HEK293 (cell line): ENCODE measurements at regions not wholly inside any gene's neighbourhood (a gene's known extent, or its start where the extent isn't known, plus 50 kb on each side); places are given as distances from the start of the nearest gene placed in this dataset.

Experiments used
- CTCF ChIA-PET: fragments of 350-600 bp; formaldehyde crosslinking; extraction: SDS; loops from one replicate; lab custom pipeline; 2021; ENCODE audit warnings: antibody characterized with exemption; lab: Yijun Ruan, JAX
- POLR2A ChIA-PET: fragments of 300-600 bp; formaldehyde crosslinking; extraction: SDS; loops from one replicate; lab custom pipeline; 2020; ENCODE audit warnings: antibody characterized with exemption, inconsistent platforms; lab: Yijun Ruan, JAX
- H3K27ac ChIP-seq: fragments of 200-500 bp; sonication (Bioruptor generic); 2 replicates; pipeline ENCODE4 v1.5.1; 2014; ENCODE audit warnings: low read depth, low read length, control low read depth, inconsistent platforms; ENCODE audit errors: extremely low read depth
- H3K36me3 ChIP-seq, 2 experiments: fragments of 200-500 bp in 1 of 2; sonication (Bioruptor generic) in 1 of 2; 1 replicate in 1 of 2; 2 replicates in 1 of 2; pipeline ENCODE4 v1.5.1; 2014 to 2017; ENCODE audit warnings: inconsistent platforms in 2 of 2, low read length in 2 of 2; ENCODE audit not compliant: control insufficient read depth in 2 of 2, insufficient read depth in 1 of 2
- H3K4me1 ChIP-seq: fragments of 200-500 bp; sonication (Bioruptor generic); 2 replicates; pipeline ENCODE4 v1.5.1; 2014; ENCODE audit warnings: mild to moderate bottlenecking, low read length, inconsistent platforms; ENCODE audit not compliant: control insufficient read depth, insufficient read depth
- H3K4me3 ChIP-seq: 2 replicates; pipeline ENCODE4 v1.5.1; 2011; ENCODE audit warnings: low read depth, mild to moderate bottlenecking, control low read depth, low read length, moderate library complexity
- H3K9me3 ChIP-seq: fragments of 200-500 bp; sonication (Bioruptor generic); 2 replicates; pipeline ENCODE4 v1.5.1; 2014; ENCODE audit warnings: low read depth, low read length, inconsistent platforms; ENCODE audit not compliant: control insufficient read depth, insufficient read depth
- FEZF1 ChIP-seq: fragments of 450-650 bp; formaldehyde crosslinking; IDR thresholded peaks from 2 replicates; pipeline ENCODE4 v1.5.1; 2016; ENCODE audit warnings: missing biosample characterization, missing genetic modification characterization
- KLF8 ChIP-seq: fragments of 450-650 bp; formaldehyde crosslinking; IDR thresholded peaks from 2 replicates; pipeline ENCODE4 v1.5.1; 2016; ENCODE audit warnings: missing biosample characterization, missing genetic modification characterization
- MEIS1 ChIP-seq: sonication (generic); formaldehyde crosslinking; IDR thresholded peaks from 2 replicates; pipeline ENCODE4 v1.8.1; 2022; ENCODE audit warnings: missing genetic modification reagents, mild to moderate bottlenecking, borderline replicate concordance
- SP3 ChIP-seq: fragments of 450-650 bp; formaldehyde crosslinking; IDR thresholded peaks from 2 replicates; pipeline ENCODE4 v1.5.1; 2016; ENCODE audit warnings: missing biosample characterization, missing genetic modification characterization
- ZBTB8A ChIP-seq: fragments of 450-650 bp; formaldehyde crosslinking; IDR thresholded peaks from 2 replicates; pipeline ENCODE4 v1.5.1; 2016; ENCODE audit warnings: missing biosample characterization, missing genetic modification characterization
- ZIC2 ChIP-seq: fragments of 450-650 bp; formaldehyde crosslinking; IDR thresholded peaks from 2 replicates; pipeline ENCODE4 v1.5.1; 2016; ENCODE audit warnings: missing biosample characterization, missing genetic modification characterization
- ZNF121 ChIP-seq: fragments of 450-650 bp; formaldehyde crosslinking; IDR thresholded peaks from 2 replicates; pipeline ENCODE4 v1.5.1; 2016; ENCODE audit warnings: missing biosample characterization, missing genetic modification characterization
- ZNF157 ChIP-seq: fragments of 450-650 bp; formaldehyde crosslinking; IDR thresholded peaks from 2 replicates; pipeline ENCODE4 v1.5.1; 2016; ENCODE audit warnings: missing biosample characterization, missing genetic modification characterization
- ZNF174 ChIP-seq: fragments of 450-650 bp; formaldehyde crosslinking; IDR thresholded peaks from 2 replicates; pipeline ENCODE4 v1.5.0; 2017; ENCODE audit warnings: missing biosample characterization, mild to moderate bottlenecking, missing genetic modification characterization
- ZNF19 ChIP-seq: fragments of 450-650 bp; formaldehyde crosslinking; IDR thresholded peaks from 2 replicates; pipeline ENCODE4; 2016; ENCODE audit warnings: missing biosample characterization, missing genetic modification characterization, low read depth
- ZNF324 ChIP-seq: fragments of 450-650 bp; formaldehyde crosslinking; IDR thresholded peaks from 2 replicates; pipeline ENCODE4 v1.5.1; 2016; ENCODE audit warnings: missing biosample characterization, missing genetic modification characterization
- ZNF354C ChIP-seq: fragments of 450-650 bp; formaldehyde crosslinking; IDR thresholded peaks from 2 replicates; pipeline ENCODE4 v1.5.1; 2016; ENCODE audit warnings: missing biosample characterization, missing genetic modification characterization, low read depth, borderline replicate concordance
- ZNF48 ChIP-seq: fragments of 450-650 bp; formaldehyde crosslinking; IDR thresholded peaks from 2 replicates; pipeline ENCODE4 v1.5.1; 2016; ENCODE audit warnings: missing biosample characterization, missing genetic modification characterization
- ZNF521 ChIP-seq: fragments of 450-650 bp; formaldehyde crosslinking; IDR thresholded peaks from 2 replicates; pipeline ENCODE4 v1.5.1; 2017; ENCODE audit warnings: missing biosample characterization, mild to moderate bottlenecking, missing genetic modification characterization
- ZNF610 ChIP-seq: fragments of 450-650 bp; formaldehyde crosslinking; IDR thresholded peaks from 2 replicates; pipeline ENCODE4 v1.5.1; 2016; ENCODE audit warnings: missing biosample characterization, missing genetic modification characterization, borderline replicate concordance
- ZNF621 ChIP-seq: fragments of 450-650 bp; formaldehyde crosslinking; IDR thresholded peaks from 2 replicates; pipeline ENCODE4 v1.5.1; 2017; ENCODE audit warnings: missing biosample characterization, missing genetic modification characterization
- ZNF624 ChIP-seq: fragments of 450-650 bp; formaldehyde crosslinking; IDR thresholded peaks from 2 replicates; pipeline ENCODE4 v1.5.1; 2017; ENCODE audit warnings: missing biosample characterization, missing genetic modification characterization
- ZNF626 ChIP-seq: fragments of 450-650 bp; sonication (Bioruptor Pico); formaldehyde crosslinking; IDR thresholded peaks from 2 replicates; pipeline ENCODE4 v1.5.1; 2018; ENCODE audit warnings: missing biosample characterization, missing genetic modification characterization, inconsistent platforms
- ZSCAN23 ChIP-seq: fragments of 450-650 bp; formaldehyde crosslinking; IDR thresholded peaks from 2 replicates; pipeline ENCODE4 v1.5.1; 2016; ENCODE audit warnings: missing biosample characterization, missing genetic modification characterization
- TF ChIP-seq, protein P1 (sequence below): fragments of 450-650 bp; formaldehyde crosslinking; IDR thresholded peaks from 2 replicates; pipeline ENCODE4 v1.5.1; 2016; ENCODE audit warnings: missing biosample characterization, missing genetic modification characterization
- TF ChIP-seq, protein P2 (sequence below): fragments of 450-650 bp; formaldehyde crosslinking; IDR thresholded peaks from 2 replicates; pipeline ENCODE4 v1.5.1; 2016; ENCODE audit warnings: missing biosample characterization, missing genetic modification characterization
- TF ChIP-seq, protein P3 (sequence below): fragments of 450-650 bp; formaldehyde crosslinking; conservative IDR thresholded peaks from 2 replicates; pipeline ENCODE4 v1.5.1; 2016; ENCODE audit warnings: low read depth, missing biosample characterization, missing genetic modification characterization
- TF ChIP-seq, protein P4 (sequence below): fragments of 450-650 bp; formaldehyde crosslinking; IDR thresholded peaks from 2 replicates; pipeline ENCODE4 v1.5.1; 2017; ENCODE audit warnings: missing biosample characterization, mild to moderate bottlenecking, missing genetic modification characterization, moderate library complexity
- TF ChIP-seq, protein P5 (sequence below): fragments of 450-650 bp; formaldehyde crosslinking; IDR thresholded peaks from 2 replicates; pipeline ENCODE4 v1.5.1; 2017; ENCODE audit warnings: missing biosample characterization, missing genetic modification characterization
- TF ChIP-seq, protein P6 (sequence below): fragments of 450-650 bp; formaldehyde crosslinking; IDR thresholded peaks from 2 replicates; pipeline ENCODE4 v1.5.0; 2017; ENCODE audit warnings: missing biosample characterization, missing genetic modification characterization, borderline replicate concordance

DNA sequence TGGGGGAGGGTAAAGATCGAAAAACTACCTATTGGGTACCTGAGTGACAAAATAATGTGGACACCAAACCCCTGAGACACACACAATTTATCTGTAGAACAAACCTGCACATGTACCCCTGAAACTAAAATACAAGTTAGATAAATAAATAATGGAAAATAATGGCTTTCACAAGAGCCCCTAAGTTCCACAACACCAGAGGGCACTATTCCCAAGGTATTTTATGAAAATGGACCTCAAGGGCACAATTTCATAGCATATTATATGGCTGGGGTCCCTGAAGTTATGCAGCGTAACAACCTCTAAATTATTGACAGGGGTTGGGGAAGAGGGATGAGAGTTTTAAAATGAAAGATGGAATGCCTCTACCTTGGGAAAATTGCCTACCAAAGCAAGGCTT, 81.3 kb upstream of the TMEM33 start:
- H3K9me3 ChIP-seq: no peaks in the 10 kb centered on the region
- H3K4me1 ChIP-seq: no peaks in the 10 kb centered on the region
- TF ChIP-seq ZNF626 (no peak), ZNF621 (tag by site-specific recombination) (no peak), ZBTB8A (tag by site-specific recombination) (no peak), ZNF324 (tag by site-specific recombination) (no peak), ZNF521 (tag by site-specific recombination) (no peak), ZNF610 (tag by site-specific recombination) (no peak), ZNF174 (tag by site-specific recombination) (no peak), ZNF19 (tag by site-specific recombination) (no peak), KLF8 (no peak), ZNF121 (no peak), ZNF157 (no peak), SP3 (tag by site-specific recombination) (no peak), ZNF354C (no peak)
- TF ChIP-seq, protein P1, sequence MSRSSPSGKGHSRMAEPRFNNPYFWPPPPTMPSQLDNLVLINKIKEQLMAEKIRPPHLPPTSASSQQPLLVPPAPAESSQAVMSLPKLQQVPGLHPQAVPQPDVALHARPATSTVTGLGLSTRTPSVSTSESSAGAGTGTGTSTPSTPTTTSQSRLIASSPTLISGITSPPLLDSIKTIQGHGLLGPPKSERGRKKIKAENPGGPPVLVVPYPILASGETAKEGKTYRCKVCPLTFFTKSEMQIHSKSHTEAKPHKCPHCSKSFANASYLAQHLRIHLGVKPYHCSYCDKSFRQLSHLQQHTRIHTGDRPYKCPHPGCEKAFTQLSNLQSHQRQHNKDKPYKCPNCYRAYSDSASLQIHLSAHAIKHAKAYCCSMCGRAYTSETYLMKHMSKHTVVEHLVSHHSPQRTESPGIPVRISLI: no peak
- TF ChIP-seq, protein P2, sequence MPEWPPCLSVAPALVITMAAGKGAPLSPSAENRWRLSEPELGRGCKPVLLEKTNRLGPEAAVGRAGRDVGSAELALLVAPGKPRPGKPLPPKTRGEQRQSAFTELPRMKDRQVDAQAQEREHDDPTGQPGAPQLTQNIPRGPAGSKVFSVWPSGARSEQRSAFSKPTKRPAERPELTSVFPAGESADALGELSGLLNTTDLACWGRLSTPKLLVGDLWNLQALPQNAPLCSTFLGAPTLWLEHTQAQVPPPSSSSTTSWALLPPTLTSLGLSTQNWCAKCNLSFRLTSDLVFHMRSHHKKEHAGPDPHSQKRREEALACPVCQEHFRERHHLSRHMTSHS (tag by site-specific recombination): no peak
- TF ChIP-seq, all 188 proteins: peak for 0
- no peaks in the 10 kb centered on the region for H3K36me3 ChIP-seq
- ChIA-PET CTCF (interaction anchor here (0.8 kb wide), 1 partner anchor 33 kb away, joined by 3 read pairs; no protein-coding TSS in a partner anchor), POLR2A (no interaction called here)
- H3K4me3 ChIP-seq: no peak overlapping the region
- H3K27ac ChIP-seq: no peak overlapping the region

DNA sequence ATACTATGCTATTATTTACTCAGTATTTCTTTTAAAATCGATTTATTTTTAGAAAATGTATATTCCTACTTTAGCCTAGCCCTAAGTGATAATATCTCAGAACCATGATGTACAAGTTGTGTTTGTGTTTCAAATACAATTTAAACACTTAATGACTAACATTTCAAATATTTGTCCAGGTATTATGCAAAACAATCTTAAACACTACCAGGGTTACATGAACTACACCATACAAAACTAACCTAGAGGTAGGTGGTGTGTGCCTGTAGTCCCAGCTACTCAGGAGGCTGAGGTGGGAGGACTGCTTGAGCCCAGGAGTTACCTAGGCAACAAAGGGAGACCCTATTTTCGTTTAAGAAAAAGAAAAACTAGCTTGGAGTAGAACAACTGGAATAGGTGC, 83.0 kb upstream of the TMEM33 start:
- no peaks in the 10 kb centered on the region for H3K36me3 ChIP-seq
- CTCF ChIA-PET: no interaction called here
- H3K4me1 ChIP-seq: no peaks in the 10 kb centered on the region
- no peak overlapping the region for H3K27ac ChIP-seq
- H3K4me3 ChIP-seq: no peak overlapping the region
- POLR2A ChIA-PET: no interaction called here
- no peaks in the 10 kb centered on the region for H3K9me3 ChIP-seq
- TF ChIP-seq, protein P3, sequence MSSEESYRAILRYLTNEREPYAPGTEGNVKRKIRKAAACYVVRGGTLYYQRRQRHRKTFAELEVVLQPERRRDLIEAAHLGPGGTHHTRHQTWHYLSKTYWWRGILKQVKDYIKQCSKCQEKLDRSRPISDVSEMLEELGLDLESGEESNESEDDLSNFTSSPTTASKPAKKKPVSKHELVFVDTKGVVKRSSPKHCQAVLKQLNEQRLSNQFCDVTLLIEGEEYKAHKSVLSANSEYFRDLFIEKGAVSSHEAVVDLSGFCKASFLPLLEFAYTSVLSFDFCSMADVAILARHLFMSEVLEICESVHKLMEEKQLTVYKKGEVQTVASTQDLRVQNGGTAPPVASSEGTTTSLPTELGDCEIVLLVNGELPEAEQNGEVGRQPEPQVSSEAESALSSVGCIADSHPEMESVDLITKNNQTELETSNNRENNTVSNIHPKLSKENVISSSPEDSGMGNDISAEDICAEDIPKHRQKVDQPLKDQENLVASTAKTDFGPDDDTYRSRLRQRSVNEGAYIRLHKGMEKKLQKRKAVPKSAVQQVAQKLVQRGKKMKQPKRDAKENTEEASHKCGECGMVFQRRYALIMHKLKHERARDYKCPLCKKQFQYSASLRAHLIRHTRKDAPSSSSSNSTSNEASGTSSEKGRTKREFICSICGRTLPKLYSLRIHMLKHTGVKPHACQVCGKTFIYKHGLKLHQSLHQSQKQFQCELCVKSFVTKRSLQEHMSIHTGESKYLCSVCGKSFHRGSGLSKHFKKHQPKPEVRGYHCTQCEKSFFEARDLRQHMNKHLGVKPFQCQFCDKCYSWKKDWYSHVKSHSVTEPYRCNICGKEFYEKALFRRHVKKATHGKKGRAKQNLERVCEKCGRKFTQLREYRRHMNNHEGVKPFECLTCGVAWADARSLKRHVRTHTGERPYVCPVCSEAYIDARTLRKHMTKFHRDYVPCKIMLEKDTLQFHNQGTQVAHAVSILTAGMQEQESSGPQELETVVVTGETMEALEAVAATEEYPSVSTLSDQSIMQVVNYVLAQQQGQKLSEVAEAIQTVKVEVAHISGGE (tag by site-specific recombination): no peak
- TF ChIP-seq ZNF624 (tag by site-specific recombination) (no peak), ZSCAN23 (tag by site-specific recombination) (no peak), ZIC2 (tag by site-specific recombination) (no peak), ZNF48 (tag by site-specific recombination) (no peak), FEZF1 (tag by site-specific recombination) (no peak), MEIS1 (CRISPR knock-in tag) (no peak), ZNF626 (no peak)
- TF ChIP-seq, protein P4, sequence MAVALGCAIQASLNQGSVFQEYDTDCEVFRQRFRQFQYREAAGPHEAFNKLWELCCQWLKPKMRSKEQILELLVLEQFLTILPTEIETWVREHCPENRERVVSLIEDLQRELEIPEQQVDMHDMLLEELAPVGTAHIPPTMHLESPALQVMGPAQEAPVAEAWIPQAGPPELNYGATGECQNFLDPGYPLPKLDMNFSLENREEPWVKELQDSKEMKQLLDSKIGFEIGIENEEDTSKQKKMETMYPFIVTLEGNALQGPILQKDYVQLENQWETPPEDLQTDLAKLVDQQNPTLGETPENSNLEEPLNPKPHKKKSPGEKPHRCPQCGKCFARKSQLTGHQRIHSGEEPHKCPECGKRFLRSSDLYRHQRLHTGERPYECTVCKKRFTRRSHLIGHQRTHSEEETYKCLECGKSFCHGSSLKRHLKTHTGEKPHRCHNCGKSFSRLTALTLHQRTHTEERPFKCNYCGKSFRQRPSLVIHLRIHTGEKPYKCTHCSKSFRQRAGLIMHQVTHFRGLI (tag by site-specific recombination): no peak
- TF ChIP-seq, protein P5, sequence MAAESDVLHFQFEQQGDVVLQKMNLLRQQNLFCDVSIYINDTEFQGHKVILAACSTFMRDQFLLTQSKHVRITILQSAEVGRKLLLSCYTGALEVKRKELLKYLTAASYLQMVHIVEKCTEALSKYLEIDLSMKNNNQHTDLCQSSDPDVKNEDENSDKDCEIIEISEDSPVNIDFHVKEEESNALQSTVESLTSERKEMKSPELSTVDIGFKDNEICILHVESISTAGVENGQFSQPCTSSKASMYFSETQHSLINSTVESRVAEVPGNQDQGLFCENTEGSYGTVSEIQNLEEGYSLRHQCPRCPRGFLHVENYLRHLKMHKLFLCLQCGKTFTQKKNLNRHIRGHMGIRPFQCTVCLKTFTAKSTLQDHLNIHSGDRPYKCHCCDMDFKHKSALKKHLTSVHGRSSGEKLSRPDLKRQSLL (tag by site-specific recombination): no peak
- TF ChIP-seq, protein P6, sequence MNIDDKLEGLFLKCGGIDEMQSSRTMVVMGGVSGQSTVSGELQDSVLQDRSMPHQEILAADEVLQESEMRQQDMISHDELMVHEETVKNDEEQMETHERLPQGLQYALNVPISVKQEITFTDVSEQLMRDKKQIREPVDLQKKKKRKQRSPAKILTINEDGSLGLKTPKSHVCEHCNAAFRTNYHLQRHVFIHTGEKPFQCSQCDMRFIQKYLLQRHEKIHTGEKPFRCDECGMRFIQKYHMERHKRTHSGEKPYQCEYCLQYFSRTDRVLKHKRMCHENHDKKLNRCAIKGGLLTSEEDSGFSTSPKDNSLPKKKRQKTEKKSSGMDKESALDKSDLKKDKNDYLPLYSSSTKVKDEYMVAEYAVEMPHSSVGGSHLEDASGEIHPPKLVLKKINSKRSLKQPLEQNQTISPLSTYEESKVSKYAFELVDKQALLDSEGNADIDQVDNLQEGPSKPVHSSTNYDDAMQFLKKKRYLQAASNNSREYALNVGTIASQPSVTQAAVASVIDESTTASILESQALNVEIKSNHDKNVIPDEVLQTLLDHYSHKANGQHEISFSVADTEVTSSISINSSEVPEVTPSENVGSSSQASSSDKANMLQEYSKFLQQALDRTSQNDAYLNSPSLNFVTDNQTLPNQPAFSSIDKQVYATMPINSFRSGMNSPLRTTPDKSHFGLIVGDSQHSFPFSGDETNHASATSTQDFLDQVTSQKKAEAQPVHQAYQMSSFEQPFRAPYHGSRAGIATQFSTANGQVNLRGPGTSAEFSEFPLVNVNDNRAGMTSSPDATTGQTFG: no peak
